Gastrocnemius medialis (tissue), 4 donors: ENCODE measurements at regions not wholly inside any gene's neighbourhood (a gene's known extent, or its start where the extent isn't known, plus 50 kb on each side); places are given as distances from the start of the nearest gene placed in this dataset.

ENCODE experiments used
- CTCF ChIP-seq, 5 experiments: fragments of 450-650 bp in 3 of 5; fragments of 200-600 bp in 2 of 5; sonication (generic) in 2 of 5; IDR thresholded peaks in 4 of 5; conservative IDR thresholded peaks in 1 of 5; 1 replicate in 4 of 5; 2 replicates in 1 of 5; pipeline ENCODE4 v1.5.1; 2016 to 2019; ENCODE audit warnings: antibody characterized with exemption in 5 of 5, mild to moderate bottlenecking in 3 of 5, moderate library complexity in 3 of 5
- POLR2A ChIP-seq, 2 donors: fragments of 450-650 bp; IDR thresholded peaks; one replicate each; pipeline ENCODE4 v1.6.1; 2017; ENCODE audit warnings: antibody characterized with exemption in 2 of 2, mild to moderate bottlenecking in 2 of 2, moderate library complexity in 2 of 2

GRCh38 chr6:134512981-134513391, 195.1 kb upstream of the SGK1 start:
- no peak for TF ChIP-seq CTCF (IDR thresholded peaks at IDR 0.05 in 4 of 5, conservative IDR thresholded peaks at IDR 0.05 in 1 of 5)
- TF ChIP-seq POLR2A (IDR thresholded peaks at IDR 0.05): no peak
